ENCODE measurements at regions not wholly inside any gene's neighbourhood (a gene's known extent, or its start where the extent isn't known, plus 50 kb on each side); places are given as distances from the start of the nearest gene placed in this dataset.

GRCh38 chr17:77831474-77832179, 126.9 kb upstream of the TNRC6C start:
- peaks cover 0 to 4% of the 10 kb centered on the region in 2 donors for H3K9me3 ChIP-seq (replicated peaks in 1 of 2; ENCODE audit: control insufficient read depth in 2 of 2, insufficient read depth in 1 of 2, low read depth in 1 of 2, low read length in 2 of 2)
- H3K4me1 ChIP-seq (ENCODE audit: control insufficient read depth in 2 of 2, insufficient read depth in 1 of 2, low read depth in 1 of 2, low read length in 2 of 2), result peaks cover 32 to 46% of the 10 kb centered on the region in 2 donors
- H2AFZ ChIP-seq (ENCODE audit: low read length), result no peak overlapping the region
- no peak overlapping the region for H3K23ac ChIP-seq (ENCODE audit: low read depth, low read length, poor library complexity)
- H2BK12ac ChIP-seq (ENCODE audit: low read length), result no peak overlapping the region
- no peak overlapping the region for H4K91ac ChIP-seq (ENCODE audit: low read depth, low read length, poor library complexity)
- H3K4me3 ChIP-seq (ENCODE audit: low read length in 2 of 2), result no peak overlapping the region
- H3K36me3 ChIP-seq (replicated peaks in 1 of 2; ENCODE audit: control insufficient read depth in 2 of 2, insufficient read depth in 2 of 2, low read length in 2 of 2), result no peaks in the 10 kb centered on the region
- no peak overlapping the region for H4K8ac ChIP-seq (ENCODE audit: low read depth, low read length)
- H2BK15ac ChIP-seq (ENCODE audit: low read length), result peak overlapping the region; percentile 13
- no peak overlapping the region for H3K4ac ChIP-seq (ENCODE audit: low read length)
- H3K79me1 ChIP-seq (ENCODE audit: low read depth, low read length), result peaks cover 1% of the 10 kb centered on the region
- no peak overlapping the region for H2AK5ac ChIP-seq (ENCODE audit: low read depth, low read length)
- DNase-seq (ENCODE audit: low spot score), result no peak
- peak overlapping the region; percentile 30 for H3K27ac ChIP-seq (replicated peaks; ENCODE audit: low read length)
- no CpG with 5 or more reads among the region's 17 CpGs for WGBS, 2 donors (ENCODE audit: extremely low coverage in 2 of 2, insufficient read length in 2 of 2, insufficient replicate concordance in 1 of 2)
- H2BK5ac ChIP-seq (ENCODE audit: low read length), result no peak overlapping the region
- H3K9ac ChIP-seq (ENCODE audit: low read depth, low read length, poor library complexity), result no peak overlapping the region
- H3K18ac ChIP-seq (ENCODE audit: low read length), result peak overlapping the region; percentile 66
- H2BK120ac ChIP-seq (ENCODE audit: low read depth, low read length), result no peak overlapping the region
- no peak overlapping the region for H3K4me2 ChIP-seq (ENCODE audit: insufficient read depth, low read length, poor library complexity, severe bottlenecking)
- H3K14ac ChIP-seq (ENCODE audit: low read length), result no peak overlapping the region
- no peaks in the 10 kb centered on the region for H3K27me3 ChIP-seq (ENCODE audit: control insufficient read depth in 3 of 3, insufficient read depth in 3 of 3, low read depth in 1 of 3, low read length in 3 of 3)

- H3K36me3 ChIP-seq (replicated peaks in 1 of 2; ENCODE audit: control insufficient read depth in 2 of 2, insufficient read depth in 2 of 2, low read length in 2 of 2), result no peaks in the 10 kb centered on the region
- H3K23ac ChIP-seq (ENCODE audit: low read depth, low read length, poor library complexity), result no peak overlapping the region
- no peak overlapping the region for H2AK5ac ChIP-seq (ENCODE audit: low read depth, low read length)
- H3K27me3 ChIP-seq (ENCODE audit: control insufficient read depth in 3 of 3, insufficient read depth in 3 of 3, low read depth in 1 of 3, low read length in 3 of 3), result no peaks in the 10 kb centered on the region
- no peak overlapping the region for H3K4me2 ChIP-seq (ENCODE audit: insufficient read depth, low read length, poor library complexity, severe bottlenecking)
- H2BK12ac ChIP-seq (ENCODE audit: low read length), result no peak overlapping the region
- WGBS, 2 donors (ENCODE audit: extremely low coverage in 2 of 2, insufficient read length in 2 of 2, insufficient replicate concordance in 1 of 2), result no CpG with 5 or more reads among the region's 8 CpGs
- no peak overlapping the region for H3K4me3 ChIP-seq (ENCODE audit: low read length in 2 of 2)
- DNase-seq (ENCODE audit: low spot score), result no peak
- H3K18ac ChIP-seq (ENCODE audit: low read length), result no peak overlapping the region
- H3K4ac ChIP-seq (ENCODE audit: low read length), result no peak overlapping the region
- H4K8ac ChIP-seq (ENCODE audit: low read depth, low read length), result no peak overlapping the region
- no peak overlapping the region for H3K9ac ChIP-seq (ENCODE audit: low read depth, low read length, poor library complexity)
- H2BK120ac ChIP-seq (ENCODE audit: low read depth, low read length), result no peak overlapping the region
- H3K27ac ChIP-seq (replicated peaks; ENCODE audit: low read length), result no peak overlapping the region
- H3K14ac ChIP-seq (ENCODE audit: low read length), result no peak overlapping the region
- H2BK5ac ChIP-seq (ENCODE audit: low read length), result no peak overlapping the region
- H4K91ac ChIP-seq (ENCODE audit: low read depth, low read length, poor library complexity), result no peak overlapping the region
- H2BK15ac ChIP-seq (ENCODE audit: low read length), result no peak overlapping the region
- peaks cover 32 to 44% of the 10 kb centered on the region in 2 donors for H3K4me1 ChIP-seq (ENCODE audit: control insufficient read depth in 2 of 2, insufficient read depth in 1 of 2, low read depth in 1 of 2, low read length in 2 of 2)
- H2AFZ ChIP-seq (ENCODE audit: low read length), result no peak overlapping the region
- peaks cover 1% of the 10 kb centered on the region for H3K79me1 ChIP-seq (ENCODE audit: low read depth, low read length)
- H3K9me3 ChIP-seq (replicated peaks in 1 of 2; ENCODE audit: control insufficient read depth in 2 of 2, insufficient read depth in 1 of 2, low read depth in 1 of 2, low read length in 2 of 2), result peaks cover 0 to 4% of the 10 kb centered on the region in 2 donors
Observed at GRCh38 chr17:77832180-77832560, 126.3 kb upstream of the TNRC6C start.

- no peak for DNase-seq (ENCODE audit: low spot score)
- Histone ChIP-seq H2AK5ac (ENCODE audit: low read depth, low read length) (peak overlapping the region; percentile 50), H2BK120ac (ENCODE audit: low read depth, low read length) (no peak overlapping the region), H3K18ac (ENCODE audit: low read length) (no peak overlapping the region), H3K9ac (ENCODE audit: low read depth, low read length, poor library complexity) (no peak overlapping the region), H3K14ac (ENCODE audit: low read length) (no peak overlapping the region), H3K23ac (ENCODE audit: low read depth, low read length, poor library complexity) (no peak overlapping the region), H3K27ac (replicated peaks; ENCODE audit: low read length) (no peak overlapping the region), H2BK5ac (ENCODE audit: low read length) (no peak overlapping the region), H3K4ac (ENCODE audit: low read length) (no peak overlapping the region), H2AFZ (ENCODE audit: low read length) (no peak overlapping the region), H2BK15ac (ENCODE audit: low read length) (peak overlapping the region; percentile 51), H3K79me1 (ENCODE audit: low read depth, low read length) (peaks cover 1% of the 10 kb centered on the region), H3K4me2 (ENCODE audit: insufficient read depth, low read length, poor library complexity, severe bottlenecking) (no peak overlapping the region), H3K4me3 (ENCODE audit: low read length in 2 of 2) (no peak overlapping the region), H3K4me1 (ENCODE audit: control insufficient read depth in 2 of 2, insufficient read depth in 1 of 2, low read depth in 1 of 2, low read length in 2 of 2) (peaks cover 32 to 38% of the 10 kb centered on the region in 2 donors), H4K91ac (ENCODE audit: low read depth, low read length, poor library complexity) (no peak overlapping the region), H4K8ac (ENCODE audit: low read depth, low read length) (no peak overlapping the region), H3K9me3 (replicated peaks in 1 of 2; ENCODE audit: control insufficient read depth in 2 of 2, insufficient read depth in 1 of 2, low read depth in 1 of 2, low read length in 2 of 2) (peaks cover 0 to 2% of the 10 kb centered on the region in 2 donors), H3K36me3 (replicated peaks in 1 of 2; ENCODE audit: control insufficient read depth in 2 of 2, insufficient read depth in 2 of 2, low read length in 2 of 2) (no peaks in the 10 kb centered on the region), H2BK12ac (ENCODE audit: low read length) (no peak overlapping the region), H3K27me3 (ENCODE audit: control insufficient read depth in 3 of 3, insufficient read depth in 3 of 3, low read depth in 1 of 3, low read length in 3 of 3) (no peaks in the 10 kb centered on the region)
- no CpG with 5 or more reads among the region's 5 CpGs for WGBS, 2 donors (ENCODE audit: extremely low coverage in 2 of 2, insufficient read length in 2 of 2, insufficient replicate concordance in 1 of 2)
Observed at GRCh38 chr17:77833769-77834168, 124.7 kb upstream of the TNRC6C start.

GRCh38 chr17:77834170-77835115, 124.1 kb upstream of the TNRC6C start:
- no peak overlapping the region for H3K27ac ChIP-seq (replicated peaks; ENCODE audit: low read length)
- H3K9ac ChIP-seq (ENCODE audit: low read depth, low read length, poor library complexity), result peak overlapping the region; percentile 56
- no peak overlapping the region for H4K8ac ChIP-seq (ENCODE audit: low read depth, low read length)

More at GRCh38 chr17:77834170-77835115, 124.1 kb upstream of the TNRC6C start:
- Histone ChIP-seq H3K4me1 (ENCODE audit: control insufficient read depth in 2 of 2, insufficient read depth in 1 of 2, low read depth in 1 of 2, low read length in 2 of 2) (peaks cover 30 to 32% of the 10 kb centered on the region in 2 donors), H2AK5ac (ENCODE audit: low read depth, low read length) (peak overlapping the region; percentile 50), H2AFZ (ENCODE audit: low read length) (peak overlapping the region; percentile 78), H3K9me3 (replicated peaks in 1 of 2; ENCODE audit: control insufficient read depth in 2 of 2, insufficient read depth in 1 of 2, low read depth in 1 of 2, low read length in 2 of 2) (no peaks in the 10 kb centered on the region), H2BK15ac (ENCODE audit: low read length) (peak overlapping the region; percentile 51), H3K4me3 (ENCODE audit: low read length in 2 of 2) (no peak overlapping the region), H3K4me2 (ENCODE audit: insufficient read depth, low read length, poor library complexity, severe bottlenecking) (no peak overlapping the region), H3K18ac (ENCODE audit: low read length) (peak overlapping the region; percentile 84), H3K36me3 (replicated peaks in 1 of 2; ENCODE audit: control insufficient read depth in 2 of 2, insufficient read depth in 2 of 2, low read length in 2 of 2) (no peaks in the 10 kb centered on the region), H2BK5ac (ENCODE audit: low read length) (peak overlapping the region; percentile 6), H3K23ac (ENCODE audit: low read depth, low read length, poor library complexity) (no peak overlapping the region), H3K79me1 (ENCODE audit: low read depth, low read length) (no peaks in the 10 kb centered on the region), H3K14ac (ENCODE audit: low read length) (no peak overlapping the region), H2BK12ac (ENCODE audit: low read length) (peak overlapping the region; percentile 1), H3K4ac (ENCODE audit: low read length) (no peak overlapping the region), H3K27me3 (ENCODE audit: control insufficient read depth in 3 of 3, insufficient read depth in 3 of 3, low read depth in 1 of 3, low read length in 3 of 3) (peaks cover 0 to 3% (median 0%) of the 10 kb centered on the region in 3 experiments), H4K91ac (ENCODE audit: low read depth, low read length, poor library complexity) (no peak overlapping the region), H2BK120ac (ENCODE audit: low read depth, low read length) (no peak overlapping the region)
- no CpG with 5 or more reads among the region's 12 CpGs for WGBS, 2 donors (ENCODE audit: extremely low coverage in 2 of 2, insufficient read length in 2 of 2, insufficient replicate concordance in 1 of 2)
- DNase-seq (ENCODE audit: low spot score), result no peak
